GM21786 (cell line): ENCODE measurements at regions not wholly inside any gene's neighbourhood (a gene's known extent, or its start where the extent isn't known, plus 50 kb on each side); places are given as distances from the start of the nearest gene placed in this dataset.

Source experiments
- ATAC-seq: cut with Tn5 transposase; IDR thresholded peaks from one replicate; pipeline ENCODE4 v1.9.1; 2021; ENCODE audit not compliant: unreplicated experiment

DNA sequence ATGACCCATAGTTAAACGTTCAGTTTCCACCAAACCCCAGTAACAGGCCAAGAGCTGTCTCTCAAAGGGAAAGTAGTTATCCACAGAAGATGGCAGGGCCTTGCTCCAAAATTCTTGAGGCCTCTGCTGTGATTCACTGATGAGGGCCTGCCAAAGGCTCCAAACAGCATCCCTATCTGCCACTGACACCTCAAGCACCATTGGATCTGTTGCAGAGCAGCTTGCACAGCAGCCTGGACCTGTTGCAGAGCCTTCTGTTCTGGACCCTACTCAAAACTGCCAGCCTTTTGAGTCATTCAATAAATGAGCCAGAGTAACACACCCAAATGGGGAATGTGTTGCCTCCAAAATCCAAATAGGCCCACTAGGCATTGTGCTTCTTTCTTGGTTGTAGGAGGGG, 741.5 kb upstream of the RGMB start:
- ATAC-seq, result no peak

DNA sequence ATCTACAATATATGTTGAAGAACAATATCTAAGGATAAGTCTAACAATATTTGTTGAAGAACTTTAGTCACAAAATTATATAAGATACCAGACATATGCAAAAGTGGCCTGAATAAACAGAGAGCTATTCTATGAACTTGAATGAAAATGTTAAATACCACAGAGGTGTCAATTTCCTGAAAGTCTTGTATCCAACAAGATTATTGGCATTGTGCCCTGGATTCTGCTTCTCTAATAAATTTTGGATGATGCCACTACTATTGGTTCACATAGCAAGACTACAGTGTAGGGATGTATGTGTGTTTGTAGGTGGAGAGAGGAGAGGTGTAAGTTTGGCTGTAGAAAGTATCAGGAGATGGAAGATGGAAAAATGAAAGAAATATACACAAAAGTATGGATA, 731.8 kb upstream of the RGMB start:
- no peak for ATAC-seq

DNA sequence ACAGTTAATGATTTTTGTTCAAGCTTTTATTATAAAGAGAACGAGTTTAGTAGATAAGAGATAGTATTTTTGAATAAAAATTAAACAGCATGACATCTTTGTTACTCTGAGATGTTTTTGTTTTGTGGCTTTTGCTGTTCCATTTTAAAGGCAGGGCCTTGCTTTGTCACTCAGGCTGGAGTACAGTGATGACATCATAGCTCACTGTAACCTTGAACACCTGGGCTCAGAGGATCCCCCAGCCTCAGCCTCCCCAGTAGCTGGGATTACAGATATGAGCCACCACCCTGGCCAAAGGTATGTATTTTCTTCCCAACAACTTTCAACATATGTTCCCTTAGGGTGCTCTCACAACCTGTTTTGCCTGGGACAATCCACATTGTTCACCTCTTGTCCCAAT, 730.9 kb upstream of the RGMB start:
- no peak for ATAC-seq

DNA sequence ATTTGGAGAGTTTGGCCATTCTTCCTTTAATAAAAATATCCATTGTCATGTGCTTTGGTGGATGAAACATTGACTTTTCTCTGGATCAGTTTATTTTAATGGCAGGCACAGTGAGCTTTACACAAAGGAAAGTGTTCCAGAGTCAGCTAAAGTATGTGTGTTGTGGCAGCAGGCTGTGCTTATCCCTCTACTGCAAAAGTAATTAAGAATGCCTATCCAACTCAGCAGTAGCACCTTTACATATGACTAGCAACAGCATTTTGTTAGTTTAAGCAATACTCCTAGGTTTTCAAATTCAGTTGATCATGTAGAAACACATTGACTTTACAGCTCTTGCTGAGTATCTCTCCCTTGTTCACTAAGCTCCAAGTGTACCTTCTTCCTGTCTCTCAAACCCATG, 730.5 kb upstream of the RGMB start:
- ATAC-seq, result no peak

DNA sequence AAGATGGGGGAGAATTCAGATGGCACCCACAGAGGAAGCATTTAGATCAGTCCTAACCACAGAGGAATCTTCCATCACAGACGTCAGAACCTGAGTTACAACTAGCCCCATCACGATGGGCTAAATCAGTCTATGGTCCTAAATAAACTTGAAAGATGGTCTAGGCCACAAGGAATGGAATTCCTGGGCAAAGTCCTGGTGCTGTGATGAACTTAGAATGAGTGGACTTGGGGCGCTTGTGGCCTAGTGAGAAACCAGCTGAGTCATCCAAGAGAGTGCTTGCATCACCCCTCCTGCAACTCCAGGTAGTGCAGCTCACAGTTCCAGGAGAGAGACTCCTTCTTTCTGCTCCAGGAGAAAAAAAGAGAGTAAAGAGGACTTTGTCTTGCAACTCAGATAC, 722.9 kb upstream of the RGMB start:
- ATAC-seq, result no peak

DNA sequence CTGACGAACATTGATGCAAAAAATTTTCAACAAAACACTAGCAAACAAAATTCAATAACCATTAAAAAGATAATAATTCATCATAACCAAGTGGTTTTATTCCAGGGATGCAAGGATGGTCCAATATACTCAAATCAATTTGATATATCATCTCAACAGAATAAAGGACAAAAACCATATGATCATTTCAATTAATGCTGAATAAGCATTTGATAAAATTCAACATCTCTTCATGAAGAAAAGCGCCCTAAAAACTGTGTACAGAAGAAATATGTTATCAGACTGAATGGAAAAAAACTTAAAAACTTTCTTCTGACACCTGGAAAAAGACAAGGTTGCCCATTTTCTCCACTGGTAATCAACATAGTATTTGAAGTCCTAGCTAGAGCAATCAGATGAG, 720.3 kb upstream of the RGMB start:
- ATAC-seq, result no peak

DNA sequence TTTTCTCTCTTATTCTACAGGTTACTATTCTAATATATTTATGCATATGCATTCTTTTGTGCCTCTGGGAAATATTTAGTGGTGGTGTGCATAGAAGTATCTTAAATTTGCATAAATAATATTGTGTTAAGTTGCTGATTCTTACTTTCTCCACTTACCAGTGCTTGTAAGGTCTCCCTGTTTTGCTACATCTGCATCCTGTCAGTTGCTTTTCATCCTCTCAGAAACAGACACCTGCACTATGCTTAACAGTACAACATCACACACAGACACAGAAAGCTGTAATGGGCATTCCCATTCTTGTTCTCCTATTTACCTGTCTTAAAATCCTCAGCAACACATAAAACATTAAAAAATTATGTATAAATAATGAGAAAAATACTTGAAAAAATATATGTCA, 713.3 kb upstream of the RGMB start:
- no peak for ATAC-seq

DNA sequence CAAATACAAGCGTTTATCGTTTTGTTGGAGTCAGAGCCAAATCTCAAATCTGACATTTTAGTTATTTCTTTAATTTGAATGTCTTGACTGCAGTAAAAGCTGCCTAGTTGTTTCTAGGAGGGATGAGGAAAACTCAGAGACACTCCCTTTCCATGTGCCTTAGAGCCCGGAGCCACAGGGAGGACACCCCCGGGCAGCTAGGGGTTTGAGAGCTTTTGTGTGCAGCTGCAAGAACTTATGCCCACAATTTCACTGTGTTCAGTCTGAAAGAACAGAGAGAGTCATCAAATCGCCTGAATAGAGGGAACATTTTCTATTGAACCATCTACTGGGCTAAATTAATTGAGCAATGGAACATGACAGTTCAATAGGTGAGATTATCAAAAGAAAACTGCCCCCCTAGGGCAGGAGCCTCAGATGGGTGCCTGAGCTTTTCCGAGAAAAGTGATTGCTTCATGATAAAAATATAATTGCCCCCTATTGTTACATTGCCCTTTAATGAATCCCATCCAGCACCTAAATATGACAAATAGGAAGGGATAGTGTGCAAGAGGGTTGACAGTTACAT, 709.3 kb upstream of the RGMB start:
- ATAC-seq, result no peak

DNA sequence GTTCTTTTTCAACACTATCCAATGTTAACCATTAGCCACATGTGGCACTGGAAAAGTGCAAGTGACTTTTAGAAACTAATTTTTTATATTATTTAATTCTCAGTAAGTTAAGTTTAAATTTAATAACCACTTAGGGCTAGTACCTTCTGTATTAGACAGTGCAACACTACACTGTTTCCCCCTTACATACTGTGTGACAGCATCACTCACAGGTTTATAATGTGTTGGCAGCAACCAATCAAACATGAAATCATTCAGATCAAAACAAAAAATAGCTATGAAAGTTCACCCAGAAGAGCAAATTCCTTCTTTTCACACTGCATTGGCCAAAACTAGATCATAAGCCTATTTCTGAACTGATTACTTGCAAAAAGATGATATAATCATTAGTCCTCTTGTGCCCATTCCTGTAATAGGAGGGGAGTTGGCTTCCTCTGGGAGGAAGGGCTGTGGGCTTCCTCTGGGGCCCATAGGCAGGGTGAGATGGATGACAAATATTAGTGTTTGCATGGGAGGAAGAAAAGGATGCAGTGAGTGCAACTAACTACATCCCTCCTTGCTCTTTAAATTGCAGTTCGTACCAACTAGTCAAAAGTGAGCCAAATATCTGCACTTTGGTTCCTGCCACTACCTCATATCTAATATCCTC, 708.1 kb upstream of the RGMB start:
- ATAC-seq, result no peak

DNA sequence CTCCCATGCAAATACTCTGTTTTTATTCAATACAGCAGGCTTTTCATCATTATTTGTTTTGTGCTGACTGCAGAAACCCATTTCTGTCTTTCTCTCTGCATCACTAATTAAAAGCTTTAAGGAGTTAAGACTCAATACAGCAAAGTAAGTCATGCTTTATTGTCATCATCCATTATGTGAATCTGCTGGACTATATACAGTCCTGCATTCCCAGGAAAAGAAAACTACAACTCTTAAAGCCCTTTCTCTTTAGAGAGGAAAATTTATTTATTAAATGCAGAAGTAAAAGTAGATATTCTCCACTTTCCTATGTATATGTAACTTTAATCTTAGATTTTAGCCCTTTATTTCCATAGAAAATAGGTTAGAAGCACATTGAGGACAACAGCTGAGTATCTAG, 706.6 kb upstream of the RGMB start:
- no peak for ATAC-seq

DNA sequence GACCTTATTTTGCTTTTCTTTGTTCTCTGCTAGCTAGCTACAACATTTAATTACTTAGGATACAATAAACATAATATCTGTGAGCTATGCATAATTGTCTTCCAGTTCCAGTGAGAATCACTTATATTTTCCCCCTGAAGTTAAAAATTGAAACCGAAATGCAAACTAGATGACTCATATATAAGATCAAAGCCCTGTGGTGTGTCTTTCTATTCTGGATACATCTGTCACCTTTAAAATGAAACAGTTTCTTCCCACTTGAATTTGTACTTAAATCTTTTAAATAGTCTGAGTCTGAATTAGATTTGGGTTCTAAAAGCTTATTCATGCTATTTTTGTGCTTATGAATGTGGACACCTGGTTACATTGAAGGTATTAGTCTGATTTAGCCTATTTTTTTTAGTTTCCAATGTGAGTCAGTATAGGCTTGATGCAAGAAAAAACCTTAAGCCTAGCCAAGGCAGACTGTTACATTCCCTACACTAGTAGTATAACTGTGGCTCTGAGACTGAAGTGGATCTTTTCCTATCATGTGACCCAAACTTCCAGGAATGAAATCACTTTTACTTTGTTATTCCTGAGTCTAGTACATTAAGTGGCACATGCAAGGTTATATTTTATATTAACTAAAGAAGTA, 703.5 kb upstream of the RGMB start:
- ATAC-seq, result peak; percentile 85

DNA sequence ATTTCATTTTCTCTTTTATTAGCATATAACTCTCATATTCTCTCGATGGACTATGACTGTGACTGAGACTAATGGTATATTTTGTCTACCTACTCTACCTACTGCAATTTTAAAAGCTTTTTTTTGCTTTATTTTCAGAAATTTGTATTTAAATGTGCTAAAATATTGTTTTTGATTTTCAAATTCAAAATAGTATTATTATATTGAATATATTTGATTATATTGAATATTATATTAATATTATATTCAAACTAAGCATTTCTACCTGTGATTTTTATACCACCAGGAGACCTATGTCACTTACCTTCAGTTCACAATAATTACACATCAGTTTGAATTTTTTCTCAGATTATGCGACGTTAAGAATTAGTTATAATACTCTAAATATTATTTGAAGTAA, 700.5 kb upstream of the RGMB start:
- no peak for ATAC-seq

DNA sequence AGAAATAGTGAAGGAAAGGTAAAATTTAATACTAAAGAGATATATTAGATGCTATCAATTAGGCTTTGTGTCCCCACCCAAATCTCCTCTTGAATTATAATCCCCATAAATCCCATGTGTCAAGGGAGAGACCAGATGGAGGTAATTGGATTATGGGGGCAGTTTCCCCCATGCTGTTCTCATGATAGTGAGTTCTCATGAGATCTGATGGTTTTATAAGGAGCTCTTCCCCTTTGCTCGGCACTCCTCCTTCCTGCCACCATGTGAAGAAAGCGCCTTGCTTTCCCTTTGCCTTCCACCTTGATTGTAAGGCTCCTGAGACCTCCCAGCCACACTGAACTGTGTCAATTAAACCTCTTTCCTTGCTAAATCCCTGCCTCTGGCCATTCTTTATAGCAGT, 697.0 kb upstream of the RGMB start:
- ATAC-seq, result no peak

DNA sequence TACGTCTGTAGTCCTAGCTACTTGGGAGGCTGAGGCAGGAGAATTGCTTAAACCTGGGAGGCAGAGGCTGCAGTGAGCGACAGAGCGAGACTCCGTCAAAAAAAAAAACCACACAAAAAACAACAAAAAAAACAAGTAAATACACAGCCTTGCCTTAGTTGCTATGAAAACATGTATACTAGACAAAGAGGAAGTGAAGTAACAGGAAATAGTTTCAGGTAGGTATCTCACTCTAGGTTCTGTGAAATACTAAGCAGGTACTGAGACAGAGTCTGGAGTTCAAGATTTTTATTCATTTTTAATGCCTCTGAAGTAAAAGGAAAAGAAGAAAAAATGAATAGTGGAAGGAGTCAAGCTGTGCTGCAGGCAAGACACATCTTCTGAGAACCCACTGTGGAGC, 687.9 kb upstream of the RGMB start:
- no peak for ATAC-seq

DNA sequence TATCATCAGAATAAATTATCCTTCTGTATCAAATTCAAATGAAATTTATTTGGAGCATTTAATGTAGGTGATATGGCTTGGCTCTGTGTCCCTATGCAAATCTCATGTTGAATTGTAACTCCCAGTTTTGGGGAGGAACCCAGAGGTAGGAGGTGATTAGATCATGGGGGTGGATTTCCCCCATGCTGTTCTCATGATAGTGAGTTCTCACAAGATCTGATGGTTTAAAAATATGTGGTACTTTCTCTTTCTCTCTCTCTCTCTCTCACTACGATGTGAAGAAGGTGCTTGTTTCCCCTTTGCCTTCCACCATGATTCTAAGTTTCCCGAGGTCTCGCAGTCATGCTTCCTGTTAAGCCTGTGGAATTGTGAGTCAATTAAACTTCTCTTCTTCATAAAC, 678.4 kb upstream of the RGMB start:
- peak; percentile 61 for ATAC-seq

DNA sequence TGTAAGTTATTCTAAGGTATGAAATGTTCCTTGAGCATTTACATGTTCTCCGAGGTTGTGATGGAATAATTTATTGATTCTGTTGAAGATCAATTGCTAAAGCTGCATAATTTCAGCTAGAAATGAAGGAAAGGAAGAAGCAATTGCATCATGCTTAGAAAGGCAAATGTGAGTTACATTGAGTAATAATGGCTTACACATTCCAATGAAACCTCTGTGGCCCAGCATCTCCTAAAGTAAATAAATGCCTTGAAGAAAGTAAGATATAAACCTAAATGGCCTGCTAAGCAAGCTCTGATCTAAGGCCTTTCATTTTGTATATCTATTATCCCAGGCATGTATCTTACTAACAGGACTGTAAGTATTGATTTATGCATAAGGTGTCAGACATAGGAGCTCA, 677.3 kb upstream of the RGMB start:
- no peak for ATAC-seq

DNA sequence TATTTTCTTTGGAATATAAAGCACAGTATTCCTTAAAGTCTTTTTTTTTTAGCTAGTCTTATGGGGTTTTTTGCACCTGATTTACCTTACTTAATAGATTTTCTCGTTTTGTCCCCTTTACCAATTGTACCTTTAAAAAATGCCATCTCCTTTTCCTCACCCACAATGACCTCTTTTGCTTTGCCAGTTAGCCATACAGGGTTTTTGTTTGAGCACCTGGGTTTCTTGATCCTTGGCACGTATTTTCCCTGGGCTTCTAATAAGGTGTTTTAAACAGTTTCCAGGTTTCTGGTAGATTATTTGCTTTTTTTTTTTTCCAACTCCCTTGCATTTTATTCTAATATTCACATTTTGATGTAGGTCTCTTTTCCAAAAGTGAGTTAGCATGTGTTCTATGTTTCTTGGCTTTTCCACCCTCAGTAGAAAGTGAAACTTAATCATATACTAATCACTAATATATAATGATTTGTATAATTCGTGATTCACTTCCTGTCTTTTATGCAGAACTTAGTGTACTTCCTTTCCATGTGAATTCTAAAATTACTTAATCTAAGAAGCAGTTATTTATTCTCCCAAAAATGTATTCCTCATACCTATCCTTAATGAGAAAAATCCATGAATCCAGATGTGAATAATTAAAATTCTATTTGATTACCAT, 673.9 kb upstream of the RGMB start:
- no peak for ATAC-seq

DNA sequence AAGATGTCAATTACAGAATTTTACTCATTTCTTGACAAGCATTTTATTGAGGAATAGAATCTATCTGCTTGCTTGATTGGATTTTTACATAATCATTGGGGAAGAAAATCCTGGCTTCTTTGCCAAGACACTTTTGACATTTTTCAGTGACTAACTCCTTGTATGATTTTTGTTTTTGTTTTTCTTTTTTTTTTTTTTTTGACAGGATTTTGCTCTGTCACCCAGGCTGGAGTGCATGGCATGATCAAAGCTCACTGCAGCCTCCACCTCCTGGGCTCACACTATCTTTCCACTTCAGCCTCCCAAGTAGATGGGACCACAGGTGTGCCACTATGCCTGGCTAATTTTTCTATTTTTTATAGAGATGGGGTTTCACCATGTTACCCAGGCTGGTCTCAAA, 672.3 kb upstream of the RGMB start:
- ATAC-seq, result no peak

DNA sequence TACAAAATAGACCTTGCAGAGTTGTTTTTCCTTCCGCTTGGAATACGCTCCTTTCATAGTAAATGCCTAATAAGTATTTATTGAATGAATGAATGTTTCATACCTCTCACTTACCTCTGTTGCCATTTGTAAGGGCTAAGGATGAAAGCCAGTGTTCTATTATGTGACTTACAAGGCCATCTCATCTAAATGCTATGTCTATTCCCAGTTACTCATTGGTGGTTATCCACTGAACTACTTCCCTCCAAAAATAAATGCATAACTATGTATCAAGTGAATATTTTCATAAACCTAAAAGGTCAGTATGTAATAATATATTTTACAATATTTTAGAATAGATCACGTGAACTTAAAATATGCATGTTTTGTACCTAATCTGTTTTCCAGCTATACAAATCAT, 670.5 kb upstream of the RGMB start:
- no peak for ATAC-seq

DNA sequence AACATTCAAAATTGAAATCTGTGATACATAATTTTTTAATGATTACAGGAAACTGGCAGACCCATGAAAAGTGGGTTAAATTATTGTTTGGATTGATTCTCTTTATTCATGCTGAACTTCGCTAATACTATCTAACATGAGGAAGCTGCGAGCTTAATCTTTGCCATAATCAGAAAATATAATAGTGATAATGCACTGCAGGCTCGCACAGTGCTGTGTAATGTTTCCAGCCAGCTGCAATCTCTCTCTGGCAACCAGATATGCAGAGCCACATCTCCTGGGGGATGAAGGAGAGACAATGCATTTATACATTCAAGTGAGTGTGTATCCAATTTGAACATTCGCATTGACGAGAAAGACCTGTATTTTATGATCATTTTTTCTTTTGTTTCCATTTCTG, 669.7 kb upstream of the RGMB start:
- no peak for ATAC-seq

DNA sequence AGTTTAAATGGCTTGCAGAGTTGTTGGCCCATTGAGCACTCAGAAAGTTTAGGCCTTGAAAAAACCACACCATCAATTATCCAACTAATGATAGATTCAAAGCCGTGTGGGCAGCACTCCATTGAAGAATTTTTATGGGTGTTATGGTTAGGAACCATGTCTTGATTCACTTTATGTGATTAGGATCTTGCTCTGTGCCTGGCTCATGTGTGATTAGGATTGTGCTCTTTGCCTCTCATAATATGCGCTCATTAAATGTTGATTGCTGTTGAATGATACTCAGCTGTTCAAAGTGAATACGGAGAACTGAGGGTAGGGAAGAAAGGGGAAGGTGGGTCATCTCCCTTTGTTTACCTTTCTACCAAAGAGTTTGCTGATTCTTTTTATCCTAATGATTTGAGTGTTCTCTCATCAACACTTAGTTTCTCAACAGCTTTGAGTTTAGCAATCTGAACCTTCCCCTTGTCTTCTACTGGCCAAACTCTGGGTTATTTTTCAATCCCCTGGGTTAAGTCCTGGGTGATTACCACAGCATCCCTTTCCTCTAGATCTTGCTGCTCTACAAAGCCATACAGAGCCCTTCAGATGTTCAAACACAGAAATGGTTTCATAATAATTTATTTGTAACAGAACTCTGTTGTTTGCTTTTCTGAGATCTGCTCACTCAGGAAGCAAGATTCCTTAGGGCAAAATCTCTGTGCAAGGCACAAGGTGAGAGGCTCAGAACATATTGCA, 668.8 kb upstream of the RGMB start:
- ATAC-seq, result no peak

DNA sequence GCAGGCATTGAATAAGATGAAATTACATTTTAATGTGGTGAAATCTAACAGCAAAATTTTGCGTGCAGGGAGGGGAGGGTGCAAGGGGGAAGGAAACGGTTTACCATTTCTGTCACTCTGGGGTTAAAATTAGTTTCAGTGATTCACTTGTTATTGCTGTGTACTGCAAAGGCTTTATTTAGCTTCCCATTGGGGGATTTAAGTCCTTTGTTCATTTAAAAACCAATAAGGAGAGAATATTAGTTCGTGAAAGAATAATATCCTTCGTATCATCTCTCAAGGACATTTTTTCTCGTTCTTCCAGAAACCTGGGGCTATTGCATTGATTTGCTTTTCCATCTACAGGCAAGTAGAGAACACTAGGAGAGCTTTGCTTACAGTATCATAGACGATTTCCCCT, 667.8 kb upstream of the RGMB start:
- no peak for ATAC-seq
